CD4-positive, alpha-beta T cell treated with Interleukin-15 for 1 hour (primary cell): ENCODE measurements at regions not wholly inside any gene's neighbourhood (a gene's known extent, or its start where the extent isn't known, plus 50 kb on each side); places are given as distances from the start of the nearest gene placed in this dataset.

Experiments used
- DNase-seq: peaks from one replicate; pipeline ENCODE4 v3.0.0-alpha.2; 2020

DNA sequence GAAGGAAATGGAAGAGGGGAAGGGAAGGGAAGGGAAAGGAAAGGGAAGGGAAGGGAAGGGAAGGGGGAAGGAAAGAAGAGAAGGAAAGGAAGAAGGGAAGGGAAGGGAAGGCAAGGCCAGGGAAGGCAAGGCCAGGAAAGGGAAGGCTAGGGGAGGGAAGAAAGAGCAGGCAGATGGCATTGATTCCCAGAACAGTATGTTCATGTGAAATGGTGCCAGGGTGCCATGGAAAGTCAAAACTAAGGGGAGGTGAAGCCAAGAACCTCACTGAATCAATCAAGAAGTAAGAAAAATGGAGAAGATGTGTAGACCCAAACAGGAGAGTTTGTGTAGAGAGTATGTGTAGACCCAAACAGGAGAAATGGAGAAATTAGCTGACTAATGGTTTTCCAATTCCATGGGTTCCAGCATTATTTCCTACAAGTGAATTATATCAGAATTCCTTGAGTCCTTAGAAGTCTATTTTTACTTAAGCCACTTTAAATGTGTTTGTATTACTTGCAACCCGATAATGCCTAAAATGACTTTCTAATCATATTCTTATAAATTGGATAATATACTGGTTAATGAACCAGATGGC lies 367.6 kb downstream of the TXNL1 start:
- DNase-seq = no peak

DNA sequence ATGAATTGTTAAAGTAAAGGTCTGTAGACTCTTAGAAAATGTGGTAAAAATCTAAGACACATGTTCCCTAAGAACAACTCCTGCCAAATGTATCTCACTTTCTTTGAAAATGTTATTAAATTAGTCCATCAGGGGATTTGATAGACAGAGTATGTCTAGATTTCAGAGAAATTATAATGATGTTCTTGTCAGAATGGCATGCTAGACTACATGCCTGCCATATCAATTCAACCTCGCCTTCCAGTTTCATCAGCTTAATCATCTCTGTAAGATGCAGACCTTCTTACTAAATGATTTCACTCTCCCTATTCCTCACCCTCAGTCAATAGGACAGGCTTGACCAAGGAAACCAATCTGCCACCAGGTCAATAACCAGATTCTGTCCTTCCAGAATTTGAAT lies 368.4 kb downstream of the TXNL1 start:
- DNase-seq = no peak

DNA sequence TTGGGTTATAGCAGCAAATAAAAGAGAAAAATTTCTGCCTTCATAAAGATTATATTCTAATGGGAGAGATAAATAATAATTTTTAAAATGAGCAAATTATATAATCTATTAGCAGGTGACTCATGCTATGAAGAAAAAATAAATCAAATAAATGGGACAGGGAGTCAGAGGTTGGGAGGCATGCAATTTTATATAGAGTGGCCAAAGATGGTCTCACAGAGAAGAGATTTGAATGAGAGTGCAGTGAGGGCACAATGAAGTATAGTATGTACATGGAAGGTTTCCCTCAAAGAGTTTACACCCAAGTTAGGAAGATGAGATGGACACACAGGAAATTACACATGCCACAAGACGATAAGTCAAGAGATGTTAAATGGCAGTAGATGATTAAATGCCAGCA lies 369.4 kb downstream of the TXNL1 start:
- no peak for DNase-seq

- DNase-seq = no peak
Measured at GRCh38 chr18:56267334-56267733, 371.1 kb downstream of the TXNL1 start.

- DNase-seq = no peak
Measured at GRCh38 chr18:56258178-56258577, 380.2 kb downstream of the TXNL1 start.

- no peak for DNase-seq
Measured at GRCh38 chr18:56257205-56257604, 381.2 kb downstream of the TXNL1 start.

- no peak for DNase-seq
Measured at GRCh38 chr18:56256659-56257058, 381.7 kb downstream of the TXNL1 start.

- DNase-seq = no peak
Measured at GRCh38 chr18:56255381-56255780, 383.0 kb downstream of the TXNL1 start.

GRCh38 chr18:56252456-56252855 lies 385.9 kb downstream of the TXNL1 start:
- DNase-seq = no peak

GRCh38 chr18:56248610-56249235 lies 389.7 kb downstream of the TXNL1 start:
- peak; percentile 48 for DNase-seq

DNA sequence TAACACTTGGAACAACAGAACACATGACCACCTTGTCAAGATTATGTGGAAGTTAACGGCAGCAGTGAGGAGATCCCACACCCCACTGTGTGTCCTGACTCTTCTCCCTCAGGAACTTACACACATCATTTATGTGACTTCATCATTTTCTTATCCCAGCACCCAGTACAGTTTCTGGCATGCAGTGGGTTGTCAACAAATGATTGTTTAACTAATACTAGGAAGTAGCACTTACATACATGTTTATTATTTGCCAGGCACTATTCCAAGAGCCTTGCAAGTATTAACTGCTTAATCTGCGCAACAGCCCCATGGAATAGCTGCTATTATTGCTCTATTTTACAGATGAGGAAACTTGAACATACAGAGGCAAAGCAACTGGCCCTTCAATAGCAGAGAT lies 391.5 kb downstream of the TXNL1 start:
- DNase-seq = no peak

DNA sequence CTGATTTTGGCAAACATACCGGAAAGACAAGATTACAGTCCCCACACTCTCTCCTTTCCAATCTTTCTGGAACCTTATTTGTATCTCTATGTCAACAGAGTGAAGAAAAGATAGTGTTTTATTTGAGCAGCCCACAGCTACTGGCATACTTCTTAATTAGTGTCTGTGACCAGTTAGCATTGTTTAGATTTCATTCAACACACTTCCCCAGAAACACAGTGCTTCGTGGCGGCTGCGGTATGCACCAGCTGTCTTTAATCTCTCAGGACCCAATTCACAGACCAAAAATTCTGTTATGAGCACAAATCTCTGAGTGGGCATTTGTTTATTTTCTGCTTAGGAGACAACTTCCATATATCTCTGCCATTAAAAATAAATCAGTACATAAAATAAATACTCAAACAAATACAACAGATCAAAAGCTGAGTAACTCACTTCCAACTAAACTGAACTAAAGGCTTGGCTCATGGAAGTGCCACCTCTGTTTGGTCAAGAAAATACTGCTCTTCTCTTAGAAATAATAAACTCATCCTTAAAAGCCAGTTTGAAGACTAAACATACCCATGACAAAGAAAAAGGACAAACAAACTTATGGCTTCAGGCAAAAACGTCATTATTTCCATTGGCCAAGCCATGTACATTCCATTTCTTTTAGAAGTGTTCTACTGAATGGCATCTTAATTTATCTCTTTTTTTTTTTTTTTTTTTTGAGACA lies 392.4 kb downstream of the TXNL1 start:
- DNase-seq = no peak

- no peak for DNase-seq
Measured at GRCh38 chr18:56240405-56240804, 398.0 kb downstream of the TXNL1 start.

- no peak for DNase-seq
Measured at GRCh38 chr18:56238576-56238975, 399.8 kb downstream of the TXNL1 start.

DNA sequence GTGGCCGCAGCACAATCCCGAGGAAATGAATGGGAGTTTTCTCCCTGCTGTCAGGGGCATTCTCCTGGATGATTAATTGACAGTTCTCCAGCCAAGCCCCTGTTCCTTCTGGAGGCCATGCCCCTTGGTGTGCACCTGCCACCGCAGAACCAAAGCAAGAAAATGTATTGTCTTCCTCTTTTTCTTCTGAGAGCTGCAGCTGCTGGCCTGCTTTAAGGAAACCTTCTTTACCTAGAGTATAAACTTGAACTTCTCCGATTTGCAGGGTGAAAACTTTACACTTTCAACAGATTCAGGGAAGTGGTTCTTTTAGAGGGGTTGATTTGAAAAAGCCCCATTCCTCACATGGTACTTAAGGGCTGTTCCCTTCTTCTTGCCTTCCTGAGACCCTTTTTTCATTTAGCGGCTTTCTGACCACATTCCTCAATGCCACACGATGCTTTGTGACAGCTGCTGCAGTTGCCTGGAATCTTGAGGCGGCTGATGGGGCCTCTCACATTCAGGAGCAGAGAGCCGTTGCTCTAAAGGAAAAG lies 402.8 kb downstream of the TXNL1 start:
- peak; percentile 42 for DNase-seq

DNA sequence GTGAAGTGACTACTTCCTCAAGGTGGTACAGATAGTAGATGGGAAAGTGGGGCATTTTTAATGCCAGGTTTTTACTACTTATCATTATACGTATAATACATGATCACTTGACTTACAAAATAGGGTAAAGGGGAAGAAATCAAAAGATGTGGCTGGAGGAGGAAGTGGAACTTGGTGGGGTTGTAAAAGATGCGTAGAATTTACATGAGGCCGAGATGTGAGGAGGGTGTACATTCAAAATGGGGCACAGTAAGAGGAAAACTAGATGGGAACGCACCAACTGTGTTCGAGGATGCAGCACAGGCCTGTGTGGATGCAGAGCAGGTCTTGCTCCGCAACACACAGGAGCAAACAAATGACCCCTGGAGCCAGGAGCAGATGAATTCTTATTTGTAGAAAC lies 403.3 kb downstream of the TXNL1 start:
- DNase-seq = no peak

DNA sequence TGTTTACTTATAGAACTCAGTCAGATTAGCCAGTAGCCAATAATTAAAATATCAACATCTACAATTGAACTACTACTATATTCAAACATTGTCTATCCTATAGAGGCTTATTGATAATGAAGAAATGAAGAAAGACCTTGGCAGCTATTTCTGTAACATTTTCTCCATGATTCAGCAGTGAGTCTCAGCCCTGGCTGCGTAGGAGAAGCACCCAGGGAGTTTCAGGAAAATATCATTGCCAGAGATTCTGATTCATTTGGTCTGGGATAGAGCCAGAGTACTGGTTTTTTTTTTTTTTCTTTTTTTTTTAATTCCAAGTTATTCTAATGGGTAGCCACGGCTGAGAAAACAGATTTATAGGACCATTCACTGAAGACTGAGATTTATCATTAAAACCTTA lies 404.8 kb downstream of the TXNL1 start:
- no peak for DNase-seq

DNA sequence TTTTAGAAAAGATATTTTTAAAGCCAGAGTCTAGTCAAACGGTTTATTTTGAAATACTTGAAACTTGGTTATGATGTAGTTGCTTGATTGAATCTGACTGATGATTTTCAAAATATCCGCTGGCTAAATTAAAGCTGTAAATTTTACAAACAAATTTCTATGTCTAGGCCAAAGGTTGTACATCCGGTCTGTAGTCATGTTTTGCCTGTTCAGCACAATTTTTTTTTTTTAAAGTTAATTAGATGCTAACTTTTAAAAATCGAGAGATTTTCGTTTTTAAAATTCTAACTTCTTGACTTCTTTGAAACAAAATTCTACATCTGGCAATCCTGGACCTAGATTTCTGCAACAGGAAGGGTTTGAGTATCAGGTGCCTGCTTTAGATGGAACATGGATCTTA lies 412.4 kb downstream of the TXNL1 start:
- no peak for DNase-seq

GRCh38 chr18:56224669-56225561 lies 413.5 kb downstream of the TXNL1 start:
- DNase-seq = no peak

- DNase-seq = no peak
Measured at GRCh38 chr18:56221195-56222065, 417.0 kb downstream of the TXNL1 start.

DNA sequence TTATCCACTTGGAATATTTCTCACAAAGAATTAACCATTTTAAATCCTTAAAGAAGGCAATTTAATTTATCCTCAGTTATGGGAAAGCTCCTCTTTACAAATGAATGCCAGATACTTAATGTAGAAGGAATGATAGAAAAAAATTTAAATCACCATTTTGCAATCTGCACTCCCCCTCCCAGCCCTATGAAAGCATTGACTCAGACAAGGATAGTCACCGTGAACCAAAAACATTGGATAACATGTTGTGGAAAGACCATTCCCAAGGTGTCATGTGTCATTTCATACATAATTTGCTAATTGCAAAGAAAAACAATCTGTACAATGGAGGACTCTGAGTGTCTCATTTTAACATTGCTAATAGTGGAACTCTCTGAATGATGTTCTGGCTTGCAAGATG lies 421.0 kb downstream of the TXNL1 start:
- DNase-seq = no peak

DNA sequence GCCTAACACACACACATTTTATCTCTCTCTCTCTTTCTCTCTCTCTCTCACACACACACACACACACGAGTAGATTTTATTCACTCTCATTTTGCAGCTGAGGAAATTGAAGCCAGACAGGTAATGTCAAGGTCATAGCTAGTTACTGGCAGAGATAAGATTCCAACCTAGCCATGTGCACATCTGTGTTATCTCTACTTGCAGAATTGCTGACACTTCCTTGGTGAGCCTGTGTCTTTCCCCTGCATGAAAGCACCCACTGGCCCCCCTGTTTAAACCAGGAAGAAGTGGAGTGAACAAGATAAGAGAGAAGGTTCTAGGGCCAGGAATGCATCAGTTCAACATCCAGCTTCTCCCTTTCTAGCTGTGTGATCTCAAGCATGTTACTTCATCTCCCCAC lies 423.7 kb downstream of the TXNL1 start:
- no peak for DNase-seq
